ENCODE measurements at regions not wholly inside any gene's neighbourhood (a gene's known extent, or its start where the extent isn't known, plus 50 kb on each side); places are given as distances from the start of the nearest gene placed in this dataset.

DNA sequence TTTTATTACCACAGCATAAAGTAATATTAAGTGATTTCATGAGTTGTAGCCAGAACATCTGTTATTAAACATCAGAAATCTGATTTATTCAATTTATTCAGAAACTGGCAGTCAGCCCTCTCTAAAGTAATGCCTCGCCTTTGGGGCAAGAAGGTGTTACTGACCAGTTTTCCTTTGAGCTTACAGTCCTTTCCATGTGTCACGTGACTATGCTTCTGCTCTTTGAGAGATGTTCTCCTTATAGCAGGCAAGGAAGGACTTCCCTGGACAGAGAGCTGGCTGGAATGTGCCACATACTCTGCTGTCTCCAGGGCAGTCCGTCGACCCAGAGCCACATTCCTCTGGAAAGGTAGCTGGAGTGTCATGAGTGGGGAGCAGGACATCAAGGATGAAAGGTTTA, 119.7 kb downstream of the RDH14 start:
- Histone ChIP-seq H3K4me3 (no peak overlapping the region), H3K4me1 (no peaks in the 10 kb centered on the region), H3K27ac (no peak overlapping the region), H3K36me3 (no peaks in the 10 kb centered on the region), H3K9ac (ENCODE audit: low read depth in 2 of 2, low read length in 2 of 2) (no peak overlapping the region), H3K9me3 (no peaks in the 10 kb centered on the region), H3K27me3 (no peaks in the 10 kb centered on the region)
- TF ChIP-seq, protein P1, sequence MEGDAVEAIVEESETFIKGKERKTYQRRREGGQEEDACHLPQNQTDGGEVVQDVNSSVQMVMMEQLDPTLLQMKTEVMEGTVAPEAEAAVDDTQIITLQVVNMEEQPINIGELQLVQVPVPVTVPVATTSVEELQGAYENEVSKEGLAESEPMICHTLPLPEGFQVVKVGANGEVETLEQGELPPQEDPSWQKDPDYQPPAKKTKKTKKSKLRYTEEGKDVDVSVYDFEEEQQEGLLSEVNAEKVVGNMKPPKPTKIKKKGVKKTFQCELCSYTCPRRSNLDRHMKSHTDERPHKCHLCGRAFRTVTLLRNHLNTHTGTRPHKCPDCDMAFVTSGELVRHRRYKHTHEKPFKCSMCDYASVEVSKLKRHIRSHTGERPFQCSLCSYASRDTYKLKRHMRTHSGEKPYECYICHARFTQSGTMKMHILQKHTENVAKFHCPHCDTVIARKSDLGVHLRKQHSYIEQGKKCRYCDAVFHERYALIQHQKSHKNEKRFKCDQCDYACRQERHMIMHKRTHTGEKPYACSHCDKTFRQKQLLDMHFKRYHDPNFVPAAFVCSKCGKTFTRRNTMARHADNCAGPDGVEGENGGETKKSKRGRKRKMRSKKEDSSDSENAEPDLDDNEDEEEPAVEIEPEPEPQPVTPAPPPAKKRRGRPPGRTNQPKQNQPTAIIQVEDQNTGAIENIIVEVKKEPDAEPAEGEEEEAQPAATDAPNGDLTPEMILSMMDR (IDR thresholded peaks at IDR 0.05): no peak
- intact Hi-C loops (cut with DNase I): no loop called here
- no peak for DNase-seq

DNA sequence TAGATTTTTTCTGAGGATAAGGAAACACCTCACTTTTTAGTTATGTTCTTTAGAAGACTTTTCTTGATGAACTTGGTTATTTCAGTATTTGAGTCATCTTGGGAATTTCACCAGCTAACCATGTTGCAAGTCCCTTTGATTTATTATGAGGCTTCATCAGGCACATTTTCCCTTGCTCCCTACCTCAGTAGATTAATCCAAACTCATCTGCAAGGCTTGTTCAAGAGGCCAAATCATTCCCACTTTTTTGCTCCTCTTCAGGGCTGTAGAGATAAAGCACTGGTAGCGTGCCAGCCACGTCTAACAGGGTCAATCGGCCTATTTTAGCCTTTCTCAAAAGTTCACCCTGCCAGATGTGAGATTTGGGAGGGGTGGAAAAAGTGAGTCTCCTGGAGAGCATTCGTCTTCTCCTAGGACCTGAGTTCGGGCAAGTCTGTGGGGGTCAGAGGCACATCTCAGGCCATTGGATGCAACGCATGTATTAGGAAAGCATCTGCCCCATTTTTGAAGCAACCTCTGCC, 120.3 kb downstream of the RDH14 start:
- no peaks in the 10 kb centered on the region for H3K9me3 ChIP-seq
- no peaks in the 10 kb centered on the region for H3K27me3 ChIP-seq
- intact Hi-C loops (cut with DNase I): no loop called here
- TF ChIP-seq, protein P1 (IDR thresholded peaks at IDR 0.05): no peak
- H3K4me1 ChIP-seq: no peaks in the 10 kb centered on the region
- H3K4me3 ChIP-seq: no peak overlapping the region
- H3K36me3 ChIP-seq: no peaks in the 10 kb centered on the region
- no peak overlapping the region for H3K27ac ChIP-seq
- H3K9ac ChIP-seq (ENCODE audit: low read depth in 2 of 2, low read length in 2 of 2): no peak overlapping the region
- no peak for DNase-seq

DNA sequence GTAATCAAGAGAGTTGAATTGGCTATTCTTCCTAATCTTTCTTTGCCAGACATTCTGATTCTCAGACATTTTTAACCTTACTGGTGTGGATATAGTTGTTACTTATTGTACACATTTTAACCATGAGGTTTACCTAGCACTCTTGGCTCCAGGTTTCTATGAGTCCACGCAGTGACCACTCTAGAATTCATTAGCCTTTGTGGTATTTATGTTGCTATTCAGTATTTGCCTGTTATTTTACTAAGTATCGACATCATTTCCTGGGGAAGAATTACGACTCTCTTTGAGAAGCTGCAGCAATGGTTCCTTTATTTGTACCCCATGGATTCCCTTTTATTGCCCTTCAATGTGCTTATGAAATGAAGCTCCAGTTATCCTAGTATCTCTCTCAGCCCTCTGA, 120.7 kb downstream of the RDH14 start:
- no peak overlapping the region for H3K27ac ChIP-seq
- no peaks in the 10 kb centered on the region for H3K9me3 ChIP-seq
- no peak overlapping the region for H3K9ac ChIP-seq (ENCODE audit: low read depth in 2 of 2, low read length in 2 of 2)

DNA sequence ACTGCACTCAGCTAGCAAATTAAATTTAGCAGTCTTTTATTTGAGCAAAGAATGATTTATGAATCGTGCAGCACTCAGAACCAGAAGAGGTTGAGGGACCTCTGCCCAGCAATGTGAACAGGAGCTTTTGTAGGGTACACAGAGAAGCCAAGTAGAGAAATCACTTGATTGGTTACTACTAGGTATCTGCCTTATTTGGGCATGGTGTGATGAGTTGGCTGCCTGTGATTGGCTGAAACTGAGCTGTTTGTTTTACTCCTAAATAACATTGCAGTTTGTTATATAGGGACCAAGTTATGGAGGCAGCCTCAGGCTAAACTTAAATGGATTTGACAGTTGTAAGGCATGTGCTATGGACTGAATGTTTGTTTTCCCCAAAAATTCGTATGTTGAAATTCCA, 122.5 kb downstream of the RDH14 start:
- intact Hi-C loops (cut with DNase I): loop anchor here (10.0 kb wide), 1 partner anchor 1427 kb away; no protein-coding TSS in a partner anchor
- no peak overlapping the region for H3K9ac ChIP-seq (ENCODE audit: low read depth in 2 of 2, low read length in 2 of 2)
- TF ChIP-seq, protein P1 (IDR thresholded peaks at IDR 0.05): no peak
- H3K9me3 ChIP-seq: no peaks in the 10 kb centered on the region
- no peak overlapping the region for H3K4me3 ChIP-seq
- no peaks in the 10 kb centered on the region for H3K27me3 ChIP-seq
- no peak for DNase-seq
- no peak overlapping the region for H3K27ac ChIP-seq
- no peaks in the 10 kb centered on the region for H3K36me3 ChIP-seq
- H3K4me1 ChIP-seq: no peaks in the 10 kb centered on the region

More for the DNA sequence above, 120.7 kb downstream of the RDH14 start:
- intact Hi-C loops (cut with DNase I): loop anchor here (10.0 kb wide), 1 partner anchor 1425 kb away; no protein-coding TSS in a partner anchor
- no peaks in the 10 kb centered on the region for H3K36me3 ChIP-seq
- no peaks in the 10 kb centered on the region for H3K4me1 ChIP-seq
- no peaks in the 10 kb centered on the region for H3K27me3 ChIP-seq
- no peak overlapping the region for H3K4me3 ChIP-seq
- no peak for DNase-seq
- TF ChIP-seq, protein P1 (IDR thresholded peaks at IDR 0.05): no peak

DNA sequence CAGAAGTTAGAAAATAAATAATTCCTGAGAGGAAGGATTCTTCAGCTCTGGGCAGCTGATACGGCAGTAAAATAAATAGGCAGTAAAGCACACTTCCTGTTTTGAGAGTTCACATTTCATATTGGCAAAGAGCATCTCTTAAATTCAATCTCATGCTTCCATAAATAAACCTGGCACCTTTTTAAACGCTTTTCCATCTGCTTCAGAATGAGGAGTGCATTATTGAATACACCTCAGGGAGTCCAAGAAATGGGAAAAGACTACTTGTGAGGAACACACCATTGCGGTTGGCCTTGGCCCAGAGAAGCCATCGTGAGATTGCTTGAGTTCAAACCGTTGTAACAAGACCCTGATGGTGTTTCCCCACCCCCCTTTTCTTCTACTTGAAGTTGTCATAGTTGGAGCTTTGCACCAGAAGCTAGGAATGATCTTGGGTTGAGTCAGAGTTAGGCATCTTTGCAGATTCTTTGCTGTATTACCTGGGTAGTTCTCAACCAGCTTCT, 123.9 kb downstream of the RDH14 start:
- H3K36me3 ChIP-seq: no peaks in the 10 kb centered on the region
- no peak overlapping the region for H3K9ac ChIP-seq (ENCODE audit: low read depth in 2 of 2, low read length in 2 of 2)
- no peaks in the 10 kb centered on the region for H3K4me1 ChIP-seq
- intact Hi-C loops (cut with DNase I): loop anchor here (10.0 kb wide), 1 partner anchor 1428 kb away; no protein-coding TSS in a partner anchor
- H3K4me3 ChIP-seq: no peak overlapping the region
- no peaks in the 10 kb centered on the region for H3K27me3 ChIP-seq
- DNase-seq: no peak
- no peak overlapping the region for H3K27ac ChIP-seq
- TF ChIP-seq, protein P1 (IDR thresholded peaks at IDR 0.05): no peak
- H3K9me3 ChIP-seq: no peaks in the 10 kb centered on the region

Data from colonic mucosa (tissue), 4 donors.